ENCODE measurements at regions not wholly inside any gene's neighbourhood (a gene's known extent, or its start where the extent isn't known, plus 50 kb on each side); places are given as distances from the start of the nearest gene placed in this dataset.

GRCh38 chr16:5867250-5867649 is 769.7 kb upstream of the EEF2KMT start:
- no peak for DNase-seq

- DNase-seq = no peak
Measured at GRCh38 chr16:5865236-5865635, 767.6 kb upstream of the EEF2KMT start.

GRCh38 chr16:5863071-5863606 is 765.5 kb upstream of the EEF2KMT start:
- DNase-seq = no peak

GRCh38 chr16:5862103-5862840 is 764.7 kb upstream of the EEF2KMT start:
- no peak for DNase-seq

GRCh38 chr16:5861241-5861640 is 763.6 kb upstream of the EEF2KMT start:
- DNase-seq = no peak

GRCh38 chr16:5858180-5858579 is 760.6 kb upstream of the EEF2KMT start:
- no peak for DNase-seq

- no peak for DNase-seq
Measured at GRCh38 chr16:5854027-5854426, 756.4 kb upstream of the EEF2KMT start.

GRCh38 chr16:5852151-5852550 is 754.6 kb upstream of the EEF2KMT start:
- no peak for DNase-seq

- no peak for DNase-seq
Measured at GRCh38 chr16:5851393-5851982, 753.9 kb upstream of the EEF2KMT start.

- DNase-seq = no peak
Measured at GRCh38 chr16:5850632-5851392, 753.2 kb upstream of the EEF2KMT start.

- no peak for DNase-seq
Measured at GRCh38 chr16:5845046-5845445, 747.5 kb upstream of the EEF2KMT start.

- DNase-seq = no peak
Measured at GRCh38 chr16:5841974-5842373, 744.4 kb upstream of the EEF2KMT start.

- no peak for DNase-seq
Measured at GRCh38 chr16:5838725-5839124, 741.1 kb upstream of the EEF2KMT start.

- DNase-seq = no peak
Measured at GRCh38 chr16:5838071-5838470, 740.5 kb upstream of the EEF2KMT start.

GRCh38 chr16:5837007-5837670 is 739.5 kb upstream of the EEF2KMT start:
- no peak for DNase-seq

- DNase-seq = no peak
Measured at GRCh38 chr16:5835876-5836275, 738.3 kb upstream of the EEF2KMT start.

GRCh38 chr16:5826332-5826731 is 728.7 kb upstream of the EEF2KMT start:
- DNase-seq = no peak

- DNase-seq = no peak
Measured at GRCh38 chr16:5820472-5820871, 722.9 kb upstream of the EEF2KMT start.

GRCh38 chr16:5815570-5816237 is 718.1 kb upstream of the EEF2KMT start:
- no peak for DNase-seq

GRCh38 chr16:5801396-5801795 is 703.8 kb upstream of the EEF2KMT start:
- DNase-seq = no peak

GRCh38 chr16:5793556-5793955 is 696.0 kb upstream of the EEF2KMT start:
- no peak for DNase-seq

- no peak for DNase-seq
Measured at GRCh38 chr16:5791011-5791657, 693.5 kb upstream of the EEF2KMT start.

All from activated gamma-delta T cell (primary cell).